SK-N-SH (cell line): ENCODE measurements at regions not wholly inside any gene's neighbourhood (a gene's known extent, or its start where the extent isn't known, plus 50 kb on each side); places are given as distances from the start of the nearest gene placed in this dataset.

ENCODE experiments used
- CTCF ChIA-PET: fragments of 300-600, 350-600 bp; formaldehyde crosslinking; extraction: SDS; loops from one replicate; lab custom pipeline; 2021; lab: Yijun Ruan, JAX
- POLR2A ChIA-PET: fragments of 350-600 bp; sonication (Branson Sonifier 250); formaldehyde crosslinking; extraction: SDS; loops from one replicate; lab custom pipeline; 2020; ENCODE audit warnings: antibody characterized with exemption, inconsistent platforms; lab: Yijun Ruan, JAX
- DNase-seq: peaks from one replicate; pipeline ENCODE4 v3.0.0; 2012
- H2AFZ ChIP-seq: fragments of 200-600 bp; sonication (generic); 2 replicates; pipeline ENCODE4 v1.8.1; 2016; ENCODE audit warnings: antibody characterized with exemption, mild to moderate bottlenecking, low read depth
- H3F3A ChIP-seq: fragments of 200-600 bp; sonication (generic); replicated peaks from 2 replicates; pipeline ENCODE3; 2016; ENCODE audit warnings: antibody characterized with exemption, mild to moderate bottlenecking; ENCODE audit not compliant: insufficient read depth
- H3K27ac ChIP-seq, 2 experiments: fragments of 200-500 bp in 1 of 2; fragments of 200-600 bp in 1 of 2; sonication (Bioruptor generic) in 1 of 2; sonication (generic), shearing (Covaris generic) in 1 of 2; 2 replicates each; pipeline versions ENCODE4 v1.5.1 to v1.6.1; 2014 to 2016; ENCODE audit warnings: low read depth in 2 of 2, inconsistent platforms in 1 of 2, low read length in 1 of 2, mild to moderate bottlenecking in 1 of 2, mixed read lengths in 1 of 2
- H3K27me3 ChIP-seq: fragments of 200-600 bp; sonication (generic), shearing (Covaris generic); 2 replicates; pipeline ENCODE4 v1.6.1; 2016; ENCODE audit warnings: mixed run types; ENCODE audit not compliant: insufficient read depth
- H3K36me3 ChIP-seq, 2 experiments: fragments of 200-500 bp in 1 of 2; fragments of 200-600 bp in 1 of 2; sonication (Bioruptor generic) in 1 of 2; sonication (generic) in 1 of 2; replicated peaks in 1 of 2; 2 replicates each; pipeline versions ENCODE3 to v1.5.1; 2014 to 2016; ENCODE audit warnings: low read length in 1 of 2, mild to moderate bottlenecking in 1 of 2; ENCODE audit not compliant: insufficient read depth in 2 of 2, control insufficient read depth in 1 of 2
- H3K4me1 ChIP-seq, 2 experiments: fragments of 200-500 bp in 1 of 2; fragments of 200-600 bp in 1 of 2; sonication (Bioruptor generic) in 1 of 2; sonication (generic), shearing (Covaris generic) in 1 of 2; 2 replicates each; pipeline versions ENCODE4 v1.5.1 to v1.6.1; 2014 to 2016; ENCODE audit warnings: low read depth in 1 of 2, low read length in 1 of 2, mixed run types in 1 of 2; ENCODE audit not compliant: insufficient read depth in 2 of 2, control insufficient read depth in 1 of 2
- H3K4me2 ChIP-seq: fragments of 200-600 bp; sonication (generic), shearing (Covaris generic); 2 replicates; pipeline ENCODE4 v1.6.1; 2017; ENCODE audit warnings: mixed run types
- H3K4me3 ChIP-seq, 2 experiments: fragments of 200-500 bp in 1 of 2; fragments of 200-600 bp in 1 of 2; sonication (Bioruptor generic) in 1 of 2; sonication (generic), shearing (Covaris generic) in 1 of 2; 2 replicates each; pipeline versions ENCODE4 v1.5.1 to v1.8.1; 2014 to 2016; ENCODE audit warnings: low read depth in 2 of 2, inconsistent platforms in 1 of 2, low read length in 1 of 2, mild to moderate bottlenecking in 1 of 2, mixed read lengths in 1 of 2, moderate library complexity in 1 of 2
- H3K79me2 ChIP-seq: fragments of 200-600 bp; sonication (generic); 2 replicates; pipeline ENCODE4 v1.8.1; 2017; ENCODE audit warnings: mild to moderate bottlenecking; ENCODE audit not compliant: insufficient read depth
- H3K9ac ChIP-seq: fragments of 200-600 bp; sonication (generic); 2 replicates; pipeline ENCODE4 v1.6.1; 2017; ENCODE audit warnings: mixed run types
- H3K9me2 ChIP-seq: fragments of 200-600 bp; sonication (generic); 2 replicates; pipeline ENCODE4 v1.6.1; 2017; ENCODE audit warnings: mixed run types
- H3K9me3 ChIP-seq: fragments of 200-600 bp; sonication (generic); 2 replicates; pipeline ENCODE4 v1.6.1; 2017; ENCODE audit warnings: mixed run types, mild to moderate bottlenecking, moderate library complexity
- H4K20me1 ChIP-seq: fragments of 200-600 bp; sonication (generic); 2 replicates; pipeline ENCODE4 v1.6.1; 2017; ENCODE audit warnings: mild to moderate bottlenecking, mixed run types; ENCODE audit not compliant: insufficient read depth
- ELF1 ChIP-seq: IDR thresholded peaks from 2 replicates; pipeline ENCODE4 v1.4.0; 2012
- FOXM1 ChIP-seq: IDR thresholded peaks from 2 replicates; pipeline ENCODE4 v1.4.0; 2012; ENCODE audit warnings: low read depth, mild to moderate bottlenecking
- RXRA ChIP-seq: IDR thresholded peaks from 2 replicates; pipeline ENCODE4 v1.4.0; 2012; ENCODE audit warnings: low read depth, mild to moderate bottlenecking, borderline replicate concordance
- TAF1 ChIP-seq: IDR thresholded peaks from 2 replicates; pipeline ENCODE4 v1.6.1; 2012; ENCODE audit warnings: low read depth, mild to moderate bottlenecking, low read length, moderate library complexity, borderline replicate concordance
- TCF12 ChIP-seq: IDR thresholded peaks from 2 replicates; pipeline ENCODE4 v1.4.0; 2012
- YY1 ChIP-seq: IDR thresholded peaks from 2 replicates; pipeline ENCODE4 v1.4.0; 2012; ENCODE audit warnings: low read depth, mild to moderate bottlenecking
- ZBTB33 ChIP-seq: IDR thresholded peaks from 2 replicates; pipeline ENCODE4 v1.4.0; 2012; ENCODE audit warnings: low read depth, borderline replicate concordance
- WGBS: methylation state at CpG from one replicate; pipeline ENCODE4 v1.1.6; 2017; ENCODE audit warnings: low lambda C conversion rate; 5-methylcytosine and 5-hydroxymethylcytosine counted together
- TF ChIP-seq, protein P1 (sequence below): IDR thresholded peaks from 2 replicates; pipeline ENCODE4 v1.4.0; 2012; ENCODE audit warnings: low read depth

- ChIA-PET CTCF (interaction anchor here (0.8 to 1.0 kb wide), 2 partner anchors 71 to 224 kb away, joined by 3 read pairs; no protein-coding TSS in a partner anchor), POLR2A (no interaction called here)
- H3K4me3 ChIP-seq = no peak overlapping the region
- H3K79me2 ChIP-seq = no peaks in the 10 kb centered on the region
- H3K27ac ChIP-seq = no peak overlapping the region
- no peak overlapping the region for H3K4me2 ChIP-seq
- no peaks in the 10 kb centered on the region for H4K20me1 ChIP-seq
- peaks cover 0 to 12% of the 10 kb centered on the region in 2 experiments; a peak in 3 of 4 replicates for H3K4me1 ChIP-seq
- no peaks in the 10 kb centered on the region for H3K9me3 ChIP-seq
- H3K36me3 ChIP-seq = no peaks in the 10 kb centered on the region
- H3K9ac ChIP-seq = no peak overlapping the region
- no peak for DNase-seq
- TF ChIP-seq, protein P1, sequence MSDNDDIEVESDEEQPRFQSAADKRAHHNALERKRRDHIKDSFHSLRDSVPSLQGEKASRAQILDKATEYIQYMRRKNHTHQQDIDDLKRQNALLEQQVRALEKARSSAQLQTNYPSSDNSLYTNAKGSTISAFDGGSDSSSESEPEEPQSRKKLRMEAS = no peak
- TF ChIP-seq TAF1 = no peak
- H3K9me2 ChIP-seq = no peaks in the 10 kb centered on the region
- 92% methylated on average over 1 of the region's 1 CpG for WGBS
- no peaks in the 10 kb centered on the region for H3K27me3 ChIP-seq
- H2AFZ ChIP-seq = no peak overlapping the region
- no peaks in the 10 kb centered on the region for H3F3A ChIP-seq
Observed at GRCh38 chr6:144655376-144655775, 370.2 kb downstream of the UTRN start.

DNA sequence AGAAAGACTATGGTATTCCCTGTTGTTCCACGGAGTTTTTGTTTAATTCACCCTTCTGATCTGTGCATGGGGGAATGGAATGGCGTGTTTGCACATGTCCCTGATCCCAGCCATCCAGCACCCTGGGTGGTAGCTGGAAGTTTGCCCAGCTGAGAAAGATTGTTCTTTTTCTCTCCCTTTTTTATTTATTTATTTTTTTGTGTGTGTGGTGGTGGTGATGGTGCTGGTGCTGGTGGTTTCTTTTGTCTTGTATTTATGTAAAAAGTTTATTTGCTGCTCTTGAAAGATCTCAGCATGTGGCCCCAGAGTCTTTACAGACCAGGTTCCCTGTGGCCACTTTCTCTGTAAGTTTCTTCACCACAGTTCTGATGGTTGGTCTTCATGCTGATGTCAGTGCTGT lies 372.6 kb downstream of the UTRN start:
- H3K9ac ChIP-seq = no peak overlapping the region
- H3K4me1 ChIP-seq = peaks cover 0 to 22% of the 10 kb centered on the region in 2 experiments; a peak in 3 of 4 replicates
- CTCF ChIA-PET = no interaction called here
- no peaks in the 10 kb centered on the region for H3K36me3 ChIP-seq
- no peak overlapping the region for H3K4me3 ChIP-seq
- TF ChIP-seq FOXM1 = no peak
- H3K9me2 ChIP-seq = no peaks in the 10 kb centered on the region
- no peak overlapping the region for H3K4me2 ChIP-seq
- no peaks in the 10 kb centered on the region for H3K9me3 ChIP-seq
- WGBS = 71% methylated on average over 2 of the region's 2 CpGs
- POLR2A ChIA-PET = no interaction called here
- no peaks in the 10 kb centered on the region for H4K20me1 ChIP-seq
- no peaks in the 10 kb centered on the region for H3K79me2 ChIP-seq
- no peak overlapping the region for H2AFZ ChIP-seq
- no peaks in the 10 kb centered on the region for H3F3A ChIP-seq
- DNase-seq = no peak
- H3K27me3 ChIP-seq = no peaks in the 10 kb centered on the region
- no peak overlapping the region for H3K27ac ChIP-seq

DNA sequence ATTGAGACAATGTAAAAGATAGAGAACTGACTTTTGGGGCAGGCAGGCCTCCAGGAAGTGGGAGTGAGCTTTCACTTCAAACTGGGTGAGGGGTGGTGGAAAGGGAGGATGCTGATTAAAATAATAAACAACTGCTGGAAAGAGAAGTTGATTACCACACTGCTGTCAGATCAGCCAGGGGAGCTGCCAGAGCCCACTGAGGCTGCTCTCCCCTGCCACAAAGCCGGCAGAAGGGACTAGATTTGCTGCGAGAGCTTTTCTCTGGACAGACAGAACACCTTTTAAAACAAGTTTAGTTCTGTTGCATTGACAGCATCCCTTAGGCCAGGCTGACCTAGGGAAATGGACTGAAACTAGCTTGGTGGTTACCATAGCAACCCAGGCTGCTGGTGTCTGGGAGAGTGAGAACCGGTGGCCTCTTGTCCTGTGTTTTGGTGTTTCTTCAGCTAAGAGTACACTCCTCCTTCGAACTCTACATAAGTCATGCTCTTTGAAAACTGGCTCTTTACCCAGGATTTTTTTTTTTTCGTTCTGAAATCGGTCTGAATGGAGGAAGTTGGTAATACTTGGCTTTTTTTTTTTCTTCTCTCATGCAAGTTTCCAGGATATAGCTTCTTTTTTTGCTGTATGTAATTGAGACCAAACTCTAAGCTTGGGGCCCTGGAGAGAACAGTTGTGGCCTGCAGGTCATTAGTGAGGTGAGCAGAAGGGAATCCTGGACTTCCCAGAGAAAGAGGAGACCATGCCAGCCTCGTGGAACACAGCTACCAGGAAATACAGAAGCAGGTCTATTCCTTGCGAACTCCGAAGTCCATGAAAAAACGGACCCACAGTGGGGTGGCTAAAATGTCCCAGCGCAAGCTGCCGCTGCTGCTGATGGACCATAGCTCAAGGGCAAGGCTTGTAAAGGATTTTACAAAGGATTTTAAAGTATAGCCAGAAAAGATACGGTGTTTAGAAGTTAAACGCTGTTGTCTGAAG lies 374.4 kb downstream of the UTRN start:
- no peaks in the 10 kb centered on the region for H3K27me3 ChIP-seq
- no peaks in the 10 kb centered on the region for H3K79me2 ChIP-seq
- TF ChIP-seq RXRA (no peak), ZBTB33 (no peak), YY1 (no peak), TCF12 (no peak), ELF1 (no peak)
- TF ChIP-seq, all 33 proteins: peak for 0
- H2AFZ ChIP-seq = no peak overlapping the region
- DNase-seq = peak; percentile 45
- H3K9ac ChIP-seq = no peak overlapping the region
- peaks cover 0 to 22% of the 10 kb centered on the region in 2 experiments; a peak in 3 of 4 replicates for H3K4me1 ChIP-seq
- peak overlapping the region in 1 of 2 experiments; percentile 58; a peak in 2 of 4 replicates for H3K27ac ChIP-seq
- no peaks in the 10 kb centered on the region for H4K20me1 ChIP-seq
- no peaks in the 10 kb centered on the region for H3K9me3 ChIP-seq
- no peaks in the 10 kb centered on the region for H3K9me2 ChIP-seq
- H3F3A ChIP-seq = no peaks in the 10 kb centered on the region
- no peaks in the 10 kb centered on the region for H3K36me3 ChIP-seq
- CTCF ChIA-PET = interaction anchor here (0.7 to 2.9 kb wide), 3 partner anchors 11 to 247 kb away, joined by 3 to 15 read pairs (median 6); no protein-coding TSS in a partner anchor
- POLR2A ChIA-PET = no interaction called here
- H3K4me2 ChIP-seq = no peak overlapping the region
- WGBS = 57% methylated on average over 14 of the region's 14 CpGs
- H3K4me3 ChIP-seq = no peak overlapping the region
